SK-N-SH treated with all-trans-retinoic acid at 6 μM for 48 hours (cell line): ENCODE measurements at regions not wholly inside any gene's neighbourhood (a gene's known extent, or its start where the extent isn't known, plus 50 kb on each side); places are given as distances from the start of the nearest gene placed in this dataset.

ENCODE experiments used
- OSR1 ChIP-seq: fragments of 250-450 bp; sonication (Bioruptor Pico); IDR thresholded peaks from 2 replicates; pipeline ENCODE4 v1.8.0; 2022; ENCODE audit warnings: moderate library complexity, mild to moderate bottlenecking, inconsistent platforms
- SNAI2 ChIP-seq: fragments of 250-450 bp; sonication (Bioruptor Pico); IDR thresholded peaks from 2 replicates; pipeline ENCODE4 v1.5.0; 2020; ENCODE audit warnings: mild to moderate bottlenecking, moderate library complexity
- TCF4 ChIP-seq: fragments of 250-450 bp; sonication (Bioruptor Pico); IDR thresholded peaks from 2 replicates; pipeline ENCODE4 v1.8.0; 2021; ENCODE audit warnings: mild to moderate bottlenecking, moderate library complexity, borderline replicate concordance
- TF ChIP-seq, protein P1 (sequence below): fragments of 250-450 bp; sonication (Bioruptor Pico); IDR thresholded peaks from 2 replicates; pipeline ENCODE4 v1.5.0; 2020; ENCODE audit warnings: mild to moderate bottlenecking, moderate library complexity
- TF ChIP-seq, protein P2 (sequence below): fragments of 250-450 bp; sonication (Bioruptor Pico); IDR thresholded peaks from 2 replicates; pipeline ENCODE4 v1.5.1; 2021; ENCODE audit warnings: mild to moderate bottlenecking, moderate library complexity
- TF ChIP-seq, protein P3 (sequence below): fragments of 250-450 bp; sonication (Bioruptor Pico); IDR thresholded peaks from 2 replicates; pipeline ENCODE4 v1.5.1; 2020; ENCODE audit warnings: low read depth, mild to moderate bottlenecking, moderate library complexity
- TF ChIP-seq, protein P4 (sequence below): fragments of 250-450 bp; sonication (Bioruptor Pico); IDR thresholded peaks from 2 replicates; pipeline ENCODE4 v1.8.0; 2020; ENCODE audit warnings: mild to moderate bottlenecking, moderate library complexity, borderline replicate concordance

DNA sequence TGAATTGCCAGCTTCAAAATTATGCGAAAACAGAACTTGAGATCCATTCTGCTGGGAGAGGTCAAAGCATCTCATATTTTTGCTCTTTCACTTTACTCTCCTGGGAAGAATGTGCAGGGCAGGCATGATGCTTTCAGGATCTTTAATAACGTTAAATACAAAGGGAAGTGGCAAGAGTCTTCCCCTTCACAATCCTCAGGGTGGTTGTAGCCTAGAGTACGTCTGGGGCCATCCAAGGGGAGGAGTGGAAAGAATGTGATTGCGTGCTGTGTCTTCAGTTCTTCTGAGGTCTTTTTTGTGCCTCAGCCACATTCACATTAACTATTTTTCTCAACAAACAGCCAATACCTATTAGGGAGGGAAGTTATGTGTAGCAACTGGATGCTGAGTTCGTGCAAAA lies 207.3 kb downstream of the HGF start:
- TF ChIP-seq, protein P1, sequence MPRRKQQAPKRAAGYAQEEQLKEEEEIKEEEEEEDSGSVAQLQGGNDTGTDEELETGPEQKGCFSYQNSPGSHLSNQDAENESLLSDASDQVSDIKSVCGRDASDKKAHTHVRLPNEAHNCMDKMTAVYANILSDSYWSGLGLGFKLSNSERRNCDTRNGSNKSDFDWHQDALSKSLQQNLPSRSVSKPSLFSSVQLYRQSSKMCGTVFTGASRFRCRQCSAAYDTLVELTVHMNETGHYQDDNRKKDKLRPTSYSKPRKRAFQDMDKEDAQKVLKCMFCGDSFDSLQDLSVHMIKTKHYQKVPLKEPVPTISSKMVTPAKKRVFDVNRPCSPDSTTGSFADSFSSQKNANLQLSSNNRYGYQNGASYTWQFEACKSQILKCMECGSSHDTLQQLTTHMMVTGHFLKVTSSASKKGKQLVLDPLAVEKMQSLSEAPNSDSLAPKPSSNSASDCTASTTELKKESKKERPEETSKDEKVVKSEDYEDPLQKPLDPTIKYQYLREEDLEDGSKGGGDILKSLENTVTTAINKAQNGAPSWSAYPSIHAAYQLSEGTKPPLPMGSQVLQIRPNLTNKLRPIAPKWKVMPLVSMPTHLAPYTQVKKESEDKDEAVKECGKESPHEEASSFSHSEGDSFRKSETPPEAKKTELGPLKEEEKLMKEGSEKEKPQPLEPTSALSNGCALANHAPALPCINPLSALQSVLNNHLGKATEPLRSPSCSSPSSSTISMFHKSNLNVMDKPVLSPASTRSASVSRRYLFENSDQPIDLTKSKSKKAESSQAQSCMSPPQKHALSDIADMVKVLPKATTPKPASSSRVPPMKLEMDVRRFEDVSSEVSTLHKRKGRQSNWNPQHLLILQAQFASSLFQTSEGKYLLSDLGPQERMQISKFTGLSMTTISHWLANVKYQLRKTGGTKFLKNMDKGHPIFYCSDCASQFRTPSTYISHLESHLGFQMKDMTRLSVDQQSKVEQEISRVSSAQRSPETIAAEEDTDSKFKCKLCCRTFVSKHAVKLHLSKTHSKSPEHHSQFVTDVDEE: no peak
- TF ChIP-seq, protein P2, sequence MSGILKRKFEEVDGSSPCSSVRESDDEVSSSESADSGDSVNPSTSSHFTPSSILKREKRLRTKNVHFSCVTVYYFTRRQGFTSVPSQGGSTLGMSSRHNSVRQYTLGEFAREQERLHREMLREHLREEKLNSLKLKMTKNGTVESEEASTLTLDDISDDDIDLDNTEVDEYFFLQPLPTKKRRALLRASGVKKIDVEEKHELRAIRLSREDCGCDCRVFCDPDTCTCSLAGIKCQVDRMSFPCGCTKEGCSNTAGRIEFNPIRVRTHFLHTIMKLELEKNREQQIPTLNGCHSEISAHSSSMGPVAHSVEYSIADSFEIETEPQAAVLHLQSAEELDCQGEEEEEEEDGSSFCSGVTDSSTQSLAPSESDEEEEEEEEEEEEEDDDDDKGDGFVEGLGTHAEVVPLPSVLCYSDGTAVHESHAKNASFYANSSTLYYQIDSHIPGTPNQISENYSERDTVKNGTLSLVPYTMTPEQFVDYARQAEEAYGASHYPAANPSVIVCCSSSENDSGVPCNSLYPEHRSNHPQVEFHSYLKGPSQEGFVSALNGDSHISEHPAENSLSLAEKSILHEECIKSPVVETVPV: no peak
- TF ChIP-seq OSR1: no peak
- TF ChIP-seq, protein P3, sequence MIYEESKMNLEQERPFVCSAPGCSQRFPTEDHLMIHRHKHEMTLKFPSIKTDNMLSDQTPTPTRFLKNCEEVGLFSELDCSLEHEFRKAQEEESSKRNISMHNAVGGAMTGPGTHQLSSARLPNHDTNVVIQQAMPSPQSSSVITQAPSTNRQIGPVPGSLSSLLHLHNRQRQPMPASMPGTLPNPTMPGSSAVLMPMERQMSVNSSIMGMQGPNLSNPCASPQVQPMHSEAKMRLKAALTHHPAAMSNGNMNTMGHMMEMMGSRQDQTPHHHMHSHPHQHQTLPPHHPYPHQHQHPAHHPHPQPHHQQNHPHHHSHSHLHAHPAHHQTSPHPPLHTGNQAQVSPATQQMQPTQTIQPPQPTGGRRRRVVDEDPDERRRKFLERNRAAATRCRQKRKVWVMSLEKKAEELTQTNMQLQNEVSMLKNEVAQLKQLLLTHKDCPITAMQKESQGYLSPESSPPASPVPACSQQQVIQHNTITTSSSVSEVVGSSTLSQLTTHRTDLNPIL: no peak
- TF ChIP-seq TCF4 (CRISPR knock-in tag): no peak
- TF ChIP-seq, protein P4, sequence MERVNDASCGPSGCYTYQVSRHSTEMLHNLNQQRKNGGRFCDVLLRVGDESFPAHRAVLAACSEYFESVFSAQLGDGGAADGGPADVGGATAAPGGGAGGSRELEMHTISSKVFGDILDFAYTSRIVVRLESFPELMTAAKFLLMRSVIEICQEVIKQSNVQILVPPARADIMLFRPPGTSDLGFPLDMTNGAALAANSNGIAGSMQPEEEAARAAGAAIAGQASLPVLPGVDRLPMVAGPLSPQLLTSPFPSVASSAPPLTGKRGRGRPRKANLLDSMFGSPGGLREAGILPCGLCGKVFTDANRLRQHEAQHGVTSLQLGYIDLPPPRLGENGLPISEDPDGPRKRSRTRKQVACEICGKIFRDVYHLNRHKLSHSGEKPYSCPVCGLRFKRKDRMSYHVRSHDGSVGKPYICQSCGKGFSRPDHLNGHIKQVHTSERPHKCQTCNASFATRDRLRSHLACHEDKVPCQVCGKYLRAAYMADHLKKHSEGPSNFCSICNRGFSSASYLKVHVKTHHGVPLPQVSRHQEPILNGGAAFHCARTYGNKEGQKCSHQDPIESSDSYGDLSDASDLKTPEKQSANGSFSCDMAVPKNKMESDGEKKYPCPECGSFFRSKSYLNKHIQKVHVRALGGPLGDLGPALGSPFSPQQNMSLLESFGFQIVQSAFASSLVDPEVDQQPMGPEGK: no peak
- TF ChIP-seq SNAI2 (CRISPR knock-in tag): no peak
